GM20000 (cell line): ENCODE measurements at regions not wholly inside any gene's neighbourhood (a gene's known extent, or its start where the extent isn't known, plus 50 kb on each side); places are given as distances from the start of the nearest gene placed in this dataset.

Source experiments
- DNase-seq: peaks from one replicate; pipeline ENCODE4 v3.0.0; 2012; ENCODE audit warnings: low spot score
- TF ChIP-seq, protein P1 (sequence below): IDR thresholded peaks from 2 replicates; pipeline ENCODE4 v1.5.1; 2012; ENCODE audit warnings: mild to moderate bottlenecking, control low read depth; ENCODE audit errors: extremely low read depth, missing control alignments

DNA sequence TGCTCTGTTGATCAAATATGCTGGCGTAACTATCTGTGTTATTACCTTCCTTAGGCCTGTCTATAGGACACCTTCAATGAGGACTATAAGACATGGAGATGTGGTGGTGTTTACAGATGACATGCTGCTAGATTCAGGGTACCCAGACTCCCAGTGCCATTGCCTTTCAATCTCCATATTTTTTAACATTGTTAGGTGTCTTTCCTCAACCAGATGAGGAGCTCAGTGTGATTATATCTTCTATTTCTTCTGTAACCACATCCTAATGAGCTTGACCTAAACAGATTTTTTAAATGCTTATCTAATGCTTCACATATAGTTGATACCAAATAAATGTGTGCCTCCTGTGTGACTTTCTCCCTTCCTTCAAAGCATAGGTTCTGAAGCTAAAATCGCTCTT, 730.1 kb upstream of the NR2F2 start:
- no peak for DNase-seq
- TF ChIP-seq, protein P1, sequence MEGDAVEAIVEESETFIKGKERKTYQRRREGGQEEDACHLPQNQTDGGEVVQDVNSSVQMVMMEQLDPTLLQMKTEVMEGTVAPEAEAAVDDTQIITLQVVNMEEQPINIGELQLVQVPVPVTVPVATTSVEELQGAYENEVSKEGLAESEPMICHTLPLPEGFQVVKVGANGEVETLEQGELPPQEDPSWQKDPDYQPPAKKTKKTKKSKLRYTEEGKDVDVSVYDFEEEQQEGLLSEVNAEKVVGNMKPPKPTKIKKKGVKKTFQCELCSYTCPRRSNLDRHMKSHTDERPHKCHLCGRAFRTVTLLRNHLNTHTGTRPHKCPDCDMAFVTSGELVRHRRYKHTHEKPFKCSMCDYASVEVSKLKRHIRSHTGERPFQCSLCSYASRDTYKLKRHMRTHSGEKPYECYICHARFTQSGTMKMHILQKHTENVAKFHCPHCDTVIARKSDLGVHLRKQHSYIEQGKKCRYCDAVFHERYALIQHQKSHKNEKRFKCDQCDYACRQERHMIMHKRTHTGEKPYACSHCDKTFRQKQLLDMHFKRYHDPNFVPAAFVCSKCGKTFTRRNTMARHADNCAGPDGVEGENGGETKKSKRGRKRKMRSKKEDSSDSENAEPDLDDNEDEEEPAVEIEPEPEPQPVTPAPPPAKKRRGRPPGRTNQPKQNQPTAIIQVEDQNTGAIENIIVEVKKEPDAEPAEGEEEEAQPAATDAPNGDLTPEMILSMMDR, result no peak

DNA sequence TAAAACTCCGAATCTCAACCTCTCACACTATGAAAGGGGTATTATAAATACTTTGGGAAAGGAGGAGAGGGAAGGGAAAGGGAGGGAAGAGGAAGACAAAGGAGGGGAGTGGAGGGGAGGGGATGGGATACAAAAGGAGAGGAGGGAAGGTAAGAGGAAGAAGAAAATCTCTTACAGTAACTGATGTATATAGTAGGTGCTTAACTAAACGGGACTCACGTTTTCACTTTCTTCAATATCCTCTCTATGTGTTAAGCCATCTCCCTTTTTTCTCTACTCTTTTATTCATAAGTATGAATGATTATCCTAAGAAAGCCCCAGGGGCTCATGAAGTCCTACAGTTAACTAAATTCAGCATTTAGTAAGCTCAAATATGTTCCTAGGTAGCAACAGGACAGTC, 729.6 kb upstream of the NR2F2 start:
- no peak for DNase-seq

DNA sequence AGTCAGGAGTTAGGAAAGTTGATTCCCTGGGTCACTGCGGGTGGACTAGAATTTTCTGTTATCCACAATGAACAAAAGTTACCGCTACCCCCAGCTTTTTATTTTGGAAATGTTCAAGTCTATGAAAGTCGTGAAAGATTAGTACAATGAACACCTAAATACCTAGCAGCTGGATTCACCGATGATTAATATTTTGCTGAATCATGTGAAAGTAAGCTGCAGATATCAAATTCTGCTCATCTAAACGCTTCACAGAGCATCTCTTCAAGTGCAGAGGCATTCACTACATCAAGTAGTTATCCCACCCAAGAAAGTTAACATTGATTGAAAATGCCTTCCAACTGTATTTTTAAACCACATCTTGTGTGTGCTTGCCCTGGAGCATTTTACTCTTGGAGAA, 729.0 kb upstream of the NR2F2 start:
- no peak for DNase-seq
- TF ChIP-seq, protein P1, result no peak

More for the DNA sequence above, 729.6 kb upstream of the NR2F2 start:
- TF ChIP-seq, protein P1, result no peak

DNA sequence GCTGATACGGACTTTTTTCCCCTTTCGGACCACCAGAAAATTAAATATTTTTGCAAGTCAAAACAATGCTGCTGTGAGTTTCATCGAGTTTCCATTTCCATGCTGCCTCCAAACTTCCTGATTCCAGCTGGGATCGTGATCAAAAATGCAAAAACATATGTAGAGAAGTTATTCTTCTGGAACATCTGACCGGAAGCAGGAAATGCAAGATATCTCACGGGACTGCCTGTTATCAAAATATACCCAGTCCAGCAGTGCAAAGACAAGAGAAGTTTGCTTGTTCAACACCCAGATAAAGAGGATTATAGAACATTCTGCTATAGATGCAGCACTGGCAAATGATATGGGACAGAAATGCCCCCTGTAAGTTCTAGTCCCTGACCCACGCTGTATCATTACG, 726.7 kb upstream of the NR2F2 start:
- no peak for DNase-seq

DNA sequence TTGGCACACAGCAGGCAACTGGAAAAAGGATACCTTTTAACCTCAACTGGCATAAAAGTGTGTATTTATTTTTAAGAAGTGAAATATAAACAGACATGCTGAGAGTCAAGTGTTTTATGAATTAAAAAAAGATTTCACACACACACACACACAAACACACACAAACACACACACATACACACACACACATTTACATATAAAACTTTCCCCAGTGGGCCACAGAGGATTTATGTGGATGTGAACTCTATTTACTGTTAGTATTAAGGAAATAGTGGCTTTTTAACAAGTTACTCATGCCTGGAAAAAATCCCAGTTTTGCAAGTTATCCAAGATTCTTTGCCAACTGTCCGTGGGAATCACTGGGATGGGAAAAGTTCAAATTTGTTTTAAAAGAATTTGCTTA, 725.9 kb upstream of the NR2F2 start:
- no peak for DNase-seq
- TF ChIP-seq, protein P1, result no peak

More for the DNA sequence above, 726.7 kb upstream of the NR2F2 start:
- TF ChIP-seq, protein P1, result no peak

DNA sequence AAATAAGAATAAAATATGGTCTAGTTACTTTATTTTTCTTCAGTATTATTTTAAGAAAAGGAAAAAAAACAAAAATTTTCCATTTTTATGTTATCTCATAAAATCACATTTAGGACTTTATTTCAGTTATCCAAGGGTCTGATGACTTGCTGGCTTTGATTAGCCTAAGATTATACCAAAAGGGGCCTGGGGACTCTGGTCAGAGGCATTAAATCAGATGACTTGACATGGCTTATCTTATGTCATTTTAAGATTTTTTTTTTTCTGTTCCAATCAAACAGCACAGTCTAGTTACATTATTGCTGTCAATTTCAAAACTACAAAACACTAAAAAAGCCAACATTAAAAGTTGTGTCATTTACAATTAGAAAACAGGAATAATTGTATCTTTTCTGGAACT, 725.4 kb upstream of the NR2F2 start:
- DNase-seq, result no peak
- TF ChIP-seq, protein P1, result no peak

DNA sequence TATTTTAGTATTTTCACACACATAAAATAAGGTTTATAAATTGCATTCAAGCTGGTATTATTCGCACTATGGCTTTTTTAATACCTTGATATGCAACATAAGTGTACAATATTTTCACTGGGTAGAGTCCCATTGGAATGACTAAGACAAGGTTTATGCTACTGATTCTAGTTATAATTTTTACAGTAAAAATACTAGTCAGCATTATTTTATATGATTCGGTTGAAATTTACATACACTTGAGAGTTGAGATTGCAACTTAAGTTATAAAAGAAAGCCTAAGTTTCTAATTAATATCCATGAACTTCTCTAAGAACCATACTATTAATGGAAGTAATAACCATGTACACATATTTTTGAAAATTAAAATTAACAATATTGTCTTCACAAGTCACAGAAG, 723.9 kb upstream of the NR2F2 start:
- TF ChIP-seq, protein P1, result no peak
- no peak for DNase-seq
